ENCODE measurements at regions not wholly inside any gene's neighbourhood (a gene's known extent, or its start where the extent isn't known, plus 50 kb on each side); places are given as distances from the start of the nearest gene placed in this dataset.

DNA sequence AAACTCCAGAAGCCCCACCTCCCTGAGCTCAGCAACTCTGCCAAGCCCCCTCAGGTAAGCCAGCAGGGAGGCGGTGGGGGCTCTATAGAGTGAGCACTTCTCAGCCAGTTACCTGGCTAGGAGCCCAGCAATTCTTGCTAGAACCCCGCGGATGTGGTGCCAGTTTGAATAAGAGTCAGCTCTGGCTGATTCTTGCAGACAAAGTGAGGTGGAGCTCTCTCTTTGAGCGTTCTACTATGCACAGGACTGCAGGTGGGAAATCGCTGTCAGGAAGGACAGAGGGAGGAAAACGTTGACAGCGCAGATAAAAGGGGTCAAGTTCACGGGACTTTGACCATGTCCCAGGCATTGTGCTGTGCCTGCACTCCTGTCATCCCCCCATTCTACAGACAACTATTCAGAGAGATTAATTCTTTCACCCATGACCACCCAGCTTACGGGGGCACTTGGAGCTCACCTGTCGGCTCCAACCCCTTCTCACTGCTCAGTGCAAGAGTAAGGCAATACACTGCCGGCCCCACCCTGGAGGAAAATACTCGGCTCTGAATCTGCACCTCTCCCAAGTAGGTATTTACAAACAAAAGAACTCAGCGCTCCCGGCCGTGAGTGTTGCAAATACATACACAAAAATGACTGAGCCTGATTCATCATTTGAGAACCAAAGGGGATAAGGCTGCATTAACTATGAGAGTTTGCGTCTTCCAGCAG is 92.9 kb downstream of the ANKRD60 start:
- H3K4me3 Mint-ChIP-seq: no peak overlapping the region
- no peaks in the 10 kb centered on the region for H3K36me3 Mint-ChIP-seq (ENCODE audit: low read depth)
- H3K27ac Mint-ChIP-seq: no peak overlapping the region
- DNase-seq (ENCODE audit: low spot score): no peak
- intact Hi-C loops (cut with micrococcal nuclease): no loop called here
- no peaks in the 10 kb centered on the region for H3K9me3 Mint-ChIP-seq
- no peaks in the 10 kb centered on the region for H3K4me1 Mint-ChIP-seq (ENCODE audit: low read depth)
- H3K27me3 Mint-ChIP-seq (ENCODE audit: insufficient read depth): peaks cover 30% of the 10 kb centered on the region

- Mint-ChIP-seq H3K4me3 (no peak overlapping the region), H3K27ac (no peak overlapping the region), H3K9me3 (no peaks in the 10 kb centered on the region), H3K36me3 (ENCODE audit: low read depth) (no peaks in the 10 kb centered on the region), H3K4me1 (ENCODE audit: low read depth) (no peaks in the 10 kb centered on the region), H3K27me3 (ENCODE audit: insufficient read depth) (peaks cover 32% of the 10 kb centered on the region)
- no peak for DNase-seq (ENCODE audit: low spot score)
- intact Hi-C loops (cut with micrococcal nuclease): no loop called here
Measured at GRCh38 chr20:58133020-58133808, 95.2 kb downstream of the ANKRD60 start.

- intact Hi-C loops (cut with micrococcal nuclease): no loop called here
- Mint-ChIP-seq H3K4me1 (ENCODE audit: low read depth) (no peaks in the 10 kb centered on the region), H3K4me3 (no peak overlapping the region), H3K9me3 (no peaks in the 10 kb centered on the region), H3K36me3 (ENCODE audit: low read depth) (no peaks in the 10 kb centered on the region), H3K27me3 (ENCODE audit: insufficient read depth) (peaks cover 36% of the 10 kb centered on the region), H3K27ac (no peak overlapping the region)
- DNase-seq (ENCODE audit: low spot score): no peak
Measured at GRCh38 chr20:58131551-58132142, 96.8 kb downstream of the ANKRD60 start.

DNA sequence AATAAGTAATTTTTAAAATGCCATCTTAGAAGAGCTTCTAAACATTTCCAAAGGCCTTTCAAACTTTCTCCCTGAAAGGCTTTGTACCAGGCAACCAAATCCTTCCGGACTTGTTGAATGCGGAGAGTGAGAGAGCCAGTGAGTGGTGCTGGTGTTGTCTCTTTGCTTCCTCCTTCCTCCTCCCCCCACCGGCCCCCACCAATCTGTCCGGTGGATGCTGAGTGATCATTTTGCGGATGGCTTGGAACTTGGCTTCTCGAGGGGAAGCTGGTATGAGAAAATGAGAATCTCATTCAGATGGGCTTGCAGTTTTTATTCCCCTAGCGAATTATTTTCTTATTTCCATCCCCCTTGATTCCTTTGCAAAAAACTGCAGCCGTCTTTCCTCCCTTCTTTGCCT is 97.3 kb downstream of the ANKRD60 start:
- H3K4me3 Mint-ChIP-seq: no peak overlapping the region
- no peaks in the 10 kb centered on the region for H3K9me3 Mint-ChIP-seq
- no peak overlapping the region for H3K27ac Mint-ChIP-seq
- no peaks in the 10 kb centered on the region for H3K36me3 Mint-ChIP-seq (ENCODE audit: low read depth)
- no peak for DNase-seq (ENCODE audit: low spot score)
- H3K27me3 Mint-ChIP-seq (ENCODE audit: insufficient read depth): peaks cover 40% of the 10 kb centered on the region
- intact Hi-C loops (cut with micrococcal nuclease): no loop called here
- no peaks in the 10 kb centered on the region for H3K4me1 Mint-ChIP-seq (ENCODE audit: low read depth)

DNA sequence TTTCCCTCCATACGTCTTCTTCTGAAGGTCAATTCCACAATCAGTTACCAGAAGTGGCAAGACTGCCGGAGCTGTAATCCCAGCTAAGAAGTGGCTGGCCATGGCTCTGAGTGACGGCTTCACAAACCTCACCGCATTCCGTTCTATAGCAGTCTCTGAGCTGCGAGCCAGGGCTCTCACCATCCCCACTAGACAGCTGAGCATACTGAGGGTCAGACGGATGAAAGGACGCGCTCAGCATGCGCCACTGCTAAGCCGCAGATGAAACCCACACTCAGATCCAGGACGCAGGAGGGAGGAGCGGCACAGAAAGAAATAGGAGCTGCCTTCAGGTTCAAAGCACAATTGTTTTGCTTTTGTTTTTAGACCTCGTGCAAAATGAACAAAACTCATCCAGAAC is 97.9 kb downstream of the ANKRD60 start:
- intact Hi-C loops (cut with micrococcal nuclease): no loop called here
- Mint-ChIP-seq H3K27me3 (ENCODE audit: insufficient read depth) (peaks cover 40% of the 10 kb centered on the region), H3K4me1 (ENCODE audit: low read depth) (no peaks in the 10 kb centered on the region), H3K27ac (no peak overlapping the region), H3K36me3 (ENCODE audit: low read depth) (no peaks in the 10 kb centered on the region), H3K4me3 (no peak overlapping the region), H3K9me3 (no peaks in the 10 kb centered on the region)
- no peak for DNase-seq (ENCODE audit: low spot score)

- DNase-seq (ENCODE audit: low spot score): no peak
- H3K27me3 Mint-ChIP-seq (ENCODE audit: insufficient read depth): peaks cover 40% of the 10 kb centered on the region
- no peaks in the 10 kb centered on the region for H3K9me3 Mint-ChIP-seq
- H3K36me3 Mint-ChIP-seq (ENCODE audit: low read depth): no peaks in the 10 kb centered on the region
- H3K27ac Mint-ChIP-seq: no peak overlapping the region
- no peak overlapping the region for H3K4me3 Mint-ChIP-seq
- H3K4me1 Mint-ChIP-seq (ENCODE audit: low read depth): no peaks in the 10 kb centered on the region
- intact Hi-C loops (cut with micrococcal nuclease): no loop called here
Measured at GRCh38 chr20:58130156-58130555, 98.3 kb downstream of the ANKRD60 start.

- no peak for DNase-seq (ENCODE audit: low spot score)
- Mint-ChIP-seq H3K4me3 (no peak overlapping the region), H3K9me3 (no peaks in the 10 kb centered on the region), H3K36me3 (ENCODE audit: low read depth) (no peaks in the 10 kb centered on the region), H3K27ac (no peak overlapping the region), H3K27me3 (ENCODE audit: insufficient read depth) (peaks cover 38% of the 10 kb centered on the region), H3K4me1 (ENCODE audit: low read depth) (no peaks in the 10 kb centered on the region)
- intact Hi-C loops (cut with micrococcal nuclease): no loop called here
Measured at GRCh38 chr20:58129721-58130151, 98.7 kb downstream of the ANKRD60 start.

GRCh38 chr20:58128635-58129625 is 99.5 kb downstream of the ANKRD60 start:
- intact Hi-C loops (cut with micrococcal nuclease): no loop called here
- Mint-ChIP-seq H3K27ac (no peak overlapping the region), H3K4me1 (ENCODE audit: low read depth) (no peaks in the 10 kb centered on the region), H3K27me3 (ENCODE audit: insufficient read depth) (peaks cover 40% of the 10 kb centered on the region), H3K36me3 (ENCODE audit: low read depth) (no peaks in the 10 kb centered on the region), H3K4me3 (no peak overlapping the region), H3K9me3 (no peaks in the 10 kb centered on the region)
- DNase-seq (ENCODE audit: low spot score): no peak

- no peak for DNase-seq (ENCODE audit: low spot score)
- Mint-ChIP-seq H3K36me3 (ENCODE audit: low read depth) (no peaks in the 10 kb centered on the region), H3K4me3 (no peak overlapping the region), H3K4me1 (ENCODE audit: low read depth) (no peaks in the 10 kb centered on the region), H3K9me3 (no peaks in the 10 kb centered on the region), H3K27ac (no peak overlapping the region), H3K27me3 (ENCODE audit: insufficient read depth) (peaks cover 35% of the 10 kb centered on the region)
- intact Hi-C loops (cut with micrococcal nuclease): no loop called here
Measured at GRCh38 chr20:58127701-58128111, 100.7 kb downstream of the ANKRD60 start.

GRCh38 chr20:58125726-58126125 is 102.7 kb downstream of the ANKRD60 start:
- H3K4me3 Mint-ChIP-seq: no peak overlapping the region
- no peaks in the 10 kb centered on the region for H3K9me3 Mint-ChIP-seq
- no peak overlapping the region for H3K27ac Mint-ChIP-seq
- no peak for DNase-seq (ENCODE audit: low spot score)
- H3K27me3 Mint-ChIP-seq (ENCODE audit: insufficient read depth): peaks cover 21% of the 10 kb centered on the region
- H3K36me3 Mint-ChIP-seq (ENCODE audit: low read depth): no peaks in the 10 kb centered on the region
- intact Hi-C loops (cut with micrococcal nuclease): no loop called here
- no peaks in the 10 kb centered on the region for H3K4me1 Mint-ChIP-seq (ENCODE audit: low read depth)

- peaks cover 17% of the 10 kb centered on the region for H3K9me3 Mint-ChIP-seq
- H3K27me3 Mint-ChIP-seq (ENCODE audit: insufficient read depth): peaks cover 9% of the 10 kb centered on the region
- DNase-seq (ENCODE audit: low spot score): no peak
- H3K4me1 Mint-ChIP-seq (ENCODE audit: low read depth): no peaks in the 10 kb centered on the region
- H3K36me3 Mint-ChIP-seq (ENCODE audit: low read depth): no peaks in the 10 kb centered on the region
- no peak overlapping the region for H3K4me3 Mint-ChIP-seq
- intact Hi-C loops (cut with micrococcal nuclease): no loop called here
- H3K27ac Mint-ChIP-seq: no peak overlapping the region
Measured at GRCh38 chr20:58117944-58118343, 110.5 kb downstream of the ANKRD60 start.

- no peak overlapping the region for H3K27ac Mint-ChIP-seq
- no peak for DNase-seq (ENCODE audit: low spot score)
- H3K4me3 Mint-ChIP-seq: no peak overlapping the region
- intact Hi-C loops (cut with micrococcal nuclease): no loop called here
- H3K36me3 Mint-ChIP-seq (ENCODE audit: low read depth): no peaks in the 10 kb centered on the region
- H3K27me3 Mint-ChIP-seq (ENCODE audit: insufficient read depth): peaks cover 9% of the 10 kb centered on the region
- peaks cover 17% of the 10 kb centered on the region for H3K9me3 Mint-ChIP-seq
- H3K4me1 Mint-ChIP-seq (ENCODE audit: low read depth): no peaks in the 10 kb centered on the region
Measured at GRCh38 chr20:58116505-58116904, 111.9 kb downstream of the ANKRD60 start.
